NCI-H2107 (cell line): ENCODE measurements at regions not wholly inside any gene's neighbourhood (a gene's known extent, or its start where the extent isn't known, plus 50 kb on each side); places are given as distances from the start of the nearest gene placed in this dataset.

Source experiments
- DNase-seq: peaks from one replicate; lab custom pipeline; 2025; lab: John Stamatoyannopoulos, UW

DNA sequence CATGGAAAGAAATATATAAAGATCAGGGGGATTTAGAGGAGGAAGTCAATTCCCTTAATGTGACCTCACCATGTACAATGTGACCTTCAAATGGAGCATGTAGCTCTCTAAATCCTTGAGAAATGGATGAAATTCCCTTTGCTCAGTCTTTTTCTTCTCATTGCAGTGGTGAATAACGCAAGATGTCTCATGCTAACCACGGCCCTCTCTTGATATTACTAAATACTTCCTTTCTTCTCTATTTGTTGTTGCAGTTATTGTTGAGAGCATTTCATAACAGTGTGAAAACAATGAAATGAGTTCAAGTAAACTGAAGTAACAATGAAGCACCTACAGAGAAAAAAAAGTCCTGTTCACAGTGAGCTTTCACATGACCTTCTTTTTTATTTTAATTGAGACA lies 55.6 kb downstream of the ZNF281 start:
- no peak for DNase-seq

DNA sequence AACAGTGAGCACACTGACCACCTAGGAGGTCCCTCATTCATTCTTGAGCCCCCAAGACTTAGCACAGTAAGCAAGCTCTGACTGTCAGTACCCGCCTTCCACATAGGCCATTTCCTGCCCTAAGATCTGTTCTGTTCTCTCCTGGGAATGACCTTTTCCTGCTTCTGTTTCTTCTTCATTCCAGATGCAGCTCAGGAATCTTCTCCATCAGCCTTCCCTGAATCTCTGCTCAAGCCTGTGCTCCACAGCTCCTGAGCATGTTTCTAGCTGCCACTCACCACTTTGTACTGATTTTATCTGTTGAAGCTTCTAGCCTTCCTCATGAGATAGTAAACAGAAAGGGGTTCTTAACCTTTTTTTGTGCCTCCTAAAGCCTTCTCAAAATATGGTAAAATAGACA lies 56.6 kb downstream of the ZNF281 start:
- DNase-seq, result no peak

GRCh38 chr1:200351826-200352549 lies 57.8 kb downstream of the ZNF281 start:
- no peak for DNase-seq

DNA sequence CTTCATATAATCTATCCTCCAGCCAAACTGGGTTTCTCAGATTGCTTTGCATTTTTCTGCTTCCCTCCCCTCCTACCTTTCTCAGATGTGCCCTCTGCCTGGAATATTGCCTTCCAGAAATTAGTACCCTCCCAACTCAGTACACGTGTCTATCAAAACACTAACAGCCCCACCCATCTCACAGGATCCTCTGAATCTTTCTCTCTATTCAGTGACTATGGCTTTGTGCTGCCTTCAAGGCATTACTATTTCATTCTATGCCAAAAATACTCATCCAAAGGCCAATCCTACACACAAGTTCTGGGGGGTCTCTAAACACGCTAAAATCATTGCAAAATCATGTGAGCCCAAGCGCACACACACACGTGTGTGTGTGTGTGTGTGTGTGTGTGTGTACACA lies 58.4 kb downstream of the ZNF281 start:
- DNase-seq, result no peak

DNA sequence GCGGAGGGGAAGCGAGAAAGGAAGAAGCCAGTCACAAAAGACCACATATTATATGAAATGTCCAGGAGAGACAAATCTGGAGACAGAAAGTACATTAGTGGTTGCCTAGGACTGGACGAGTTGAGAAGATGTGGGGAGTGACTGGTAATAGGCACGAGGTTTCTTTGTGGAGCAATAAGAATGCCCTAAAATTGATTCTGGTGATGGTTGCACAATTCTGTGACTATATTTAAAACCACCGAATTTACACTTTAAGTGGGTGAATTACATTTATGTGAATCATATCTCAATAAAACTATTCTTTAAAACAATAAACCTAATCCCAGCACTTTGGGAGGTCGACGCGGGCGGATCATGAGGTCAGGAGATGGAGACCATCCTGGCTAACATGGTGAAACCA lies 63.1 kb downstream of the ZNF281 start:
- no peak for DNase-seq

DNA sequence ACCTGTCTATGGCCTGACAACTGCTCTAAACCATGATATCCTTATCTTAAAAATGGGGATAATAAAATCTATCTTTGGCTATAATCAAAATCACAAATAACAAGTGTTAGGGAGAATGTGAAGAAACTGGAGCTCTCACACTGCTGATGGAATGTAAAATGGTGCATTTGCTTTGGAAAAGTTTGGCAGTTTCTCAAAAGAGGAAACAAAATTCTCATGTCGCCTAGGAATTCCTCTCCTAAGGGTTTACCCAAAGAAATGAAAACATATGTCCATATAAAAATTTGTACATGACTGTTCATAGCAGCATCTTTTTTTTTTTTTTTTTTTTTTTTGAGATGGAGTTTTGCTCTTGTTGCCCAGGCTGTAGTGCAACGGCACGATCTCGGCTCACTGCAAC lies 64.3 kb downstream of the ZNF281 start:
- no peak for DNase-seq

DNA sequence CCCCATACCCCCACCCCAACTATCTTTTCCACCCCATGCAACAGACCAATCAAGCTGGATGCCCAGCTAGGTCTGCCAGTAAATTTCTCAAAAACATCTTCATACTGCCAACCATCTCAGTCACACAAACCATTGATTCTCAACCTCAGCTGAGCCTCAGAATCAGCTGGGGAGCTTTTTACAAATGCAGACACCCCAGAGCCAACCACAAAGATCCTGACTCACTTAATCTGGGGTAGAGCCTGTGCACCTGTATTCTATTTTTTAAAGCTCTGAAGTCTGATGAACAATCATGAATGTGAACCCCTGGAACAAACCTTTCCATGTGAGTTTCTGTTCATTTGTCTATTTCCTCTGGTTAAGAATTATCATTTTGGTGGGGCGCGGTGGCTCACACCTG lies 66.0 kb downstream of the ZNF281 start:
- no peak for DNase-seq

- DNase-seq, result no peak
These were observed 67.1 kb downstream of the ZNF281 start for GRCh38 chr1:200342511-200343311.

GRCh38 chr1:200338451-200338850 lies 71.4 kb downstream of the ZNF281 start:
- no peak for DNase-seq

- no peak for DNase-seq
These were observed 72.0 kb downstream of the ZNF281 start for GRCh38 chr1:200337831-200338230.

DNA sequence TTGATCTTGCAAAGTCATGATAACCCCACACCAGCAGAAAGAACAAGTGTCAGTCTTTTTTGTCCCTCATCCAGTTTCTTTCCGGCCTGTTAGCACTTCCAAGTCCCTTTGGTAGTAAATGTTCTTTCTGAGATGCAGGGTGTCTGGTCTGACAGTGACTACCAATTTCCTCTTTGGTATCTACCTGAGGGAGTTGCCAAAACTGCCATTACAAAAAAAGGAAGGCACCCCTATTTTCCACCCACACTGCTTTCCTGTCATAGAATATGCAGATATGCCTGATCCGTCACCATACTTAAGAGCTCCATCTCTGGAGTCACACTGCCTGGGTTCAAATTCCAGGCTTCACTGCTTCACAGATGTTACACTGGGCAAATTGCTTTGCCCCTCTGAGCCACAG lies 72.4 kb downstream of the ZNF281 start:
- no peak for DNase-seq

- DNase-seq, result no peak
These were observed 72.9 kb downstream of the ZNF281 start for GRCh38 chr1:200336901-200337391.

- DNase-seq, result no peak
These were observed 73.6 kb downstream of the ZNF281 start for GRCh38 chr1:200336101-200336845.

DNA sequence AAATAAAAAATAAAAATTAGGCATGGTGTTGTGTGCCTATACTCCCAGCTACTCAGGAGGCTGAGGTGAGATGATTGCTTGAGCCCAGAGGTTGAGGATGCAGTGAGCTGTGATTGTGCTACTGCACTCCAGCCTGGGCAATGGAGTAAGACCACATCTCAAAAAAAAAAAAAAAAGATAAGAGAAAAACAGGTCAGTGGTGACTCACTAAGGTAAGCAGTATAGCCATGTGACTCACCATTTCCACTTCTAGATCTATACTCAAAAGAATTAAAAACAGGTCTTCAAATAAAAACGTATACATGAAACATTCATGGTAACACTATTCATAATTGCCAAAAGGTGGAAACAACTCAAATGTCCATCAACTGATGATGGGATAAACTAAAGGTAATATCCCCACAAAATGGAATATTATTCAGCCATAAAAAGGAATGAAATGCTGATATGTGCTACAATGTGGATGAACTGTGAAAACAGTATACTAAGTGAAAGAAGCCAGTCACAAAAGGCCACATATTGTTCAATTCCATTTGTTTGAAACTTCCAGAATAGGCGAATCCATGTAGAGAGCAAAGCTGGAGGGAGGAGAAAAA lies 75.1 kb downstream of the ZNF281 start:
- no peak for DNase-seq

DNA sequence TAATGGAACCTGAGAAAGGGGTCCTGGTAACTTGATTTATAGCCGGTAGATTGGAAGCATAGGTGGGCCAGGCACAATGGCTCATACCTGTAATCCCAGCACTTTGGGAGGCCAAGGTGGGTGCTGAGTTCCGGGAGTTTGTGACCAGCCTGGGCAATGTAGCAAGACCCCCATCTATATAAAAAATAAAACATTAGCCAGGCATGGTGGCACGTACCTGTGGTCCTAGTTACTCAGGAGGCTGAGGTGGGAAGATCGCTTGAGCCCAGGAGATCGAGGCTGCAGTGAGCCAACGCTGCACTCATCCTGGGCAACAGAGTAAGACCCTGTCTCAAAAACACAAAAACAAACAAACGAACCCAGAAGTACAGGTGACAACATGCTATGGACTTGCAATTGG lies 76.5 kb downstream of the ZNF281 start:
- DNase-seq, result no peak

DNA sequence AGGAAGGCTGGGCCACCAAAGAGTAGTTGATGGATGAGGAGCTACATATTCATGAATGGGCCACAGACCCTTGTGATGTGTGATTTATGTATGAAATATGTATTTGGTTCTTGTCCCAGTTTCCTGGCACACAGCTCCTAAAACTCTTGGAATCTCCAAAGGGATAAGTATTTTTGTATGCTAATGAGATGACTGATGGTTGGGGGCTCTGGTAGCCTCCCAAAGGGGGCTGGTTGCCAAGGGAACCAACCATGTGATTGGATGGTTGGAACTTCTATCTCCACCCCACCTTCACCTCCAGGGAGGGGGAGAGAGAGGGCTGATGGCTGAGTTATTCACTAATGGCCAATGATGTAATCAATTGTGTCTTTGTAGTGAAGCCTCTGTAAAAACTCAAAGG lies 77.1 kb downstream of the ZNF281 start:
- DNase-seq, result no peak

DNA sequence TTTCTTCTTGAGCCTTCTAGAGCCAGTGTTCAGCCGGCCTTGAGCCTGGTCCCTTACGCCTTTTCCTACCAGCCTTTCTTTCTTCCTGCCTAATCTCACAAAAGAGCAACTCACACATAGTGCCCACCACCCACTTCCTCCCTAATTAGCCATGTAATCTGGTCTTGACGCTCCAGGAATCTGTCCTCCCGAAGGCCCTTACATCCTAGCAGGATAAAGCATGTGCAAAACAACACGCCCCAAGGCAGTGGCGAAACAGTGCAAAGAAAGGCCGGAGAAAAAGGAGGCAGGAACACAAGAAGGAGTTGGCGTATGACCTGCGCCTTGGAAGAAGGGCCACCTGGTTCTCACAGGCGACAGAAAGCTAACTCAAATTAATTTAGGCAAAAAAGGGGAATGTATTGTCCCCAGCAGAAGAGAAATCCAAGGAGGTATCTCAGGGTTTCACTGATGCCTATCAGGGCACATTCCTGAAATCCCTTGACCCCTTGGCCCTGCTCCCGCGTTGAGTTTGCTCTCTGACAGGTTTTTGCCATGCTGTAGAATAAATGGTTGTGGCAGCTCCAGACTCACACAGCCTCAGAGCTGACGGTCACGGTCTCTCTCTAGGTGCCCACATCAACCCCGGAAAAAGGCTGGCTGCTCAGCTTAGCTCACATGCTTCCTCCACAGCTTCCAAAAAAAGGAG lies 79.0 kb downstream of the ZNF281 start:
- no peak for DNase-seq

- DNase-seq, result no peak
These were observed 80.5 kb downstream of the ZNF281 start for GRCh38 chr1:200329208-200329882.

DNA sequence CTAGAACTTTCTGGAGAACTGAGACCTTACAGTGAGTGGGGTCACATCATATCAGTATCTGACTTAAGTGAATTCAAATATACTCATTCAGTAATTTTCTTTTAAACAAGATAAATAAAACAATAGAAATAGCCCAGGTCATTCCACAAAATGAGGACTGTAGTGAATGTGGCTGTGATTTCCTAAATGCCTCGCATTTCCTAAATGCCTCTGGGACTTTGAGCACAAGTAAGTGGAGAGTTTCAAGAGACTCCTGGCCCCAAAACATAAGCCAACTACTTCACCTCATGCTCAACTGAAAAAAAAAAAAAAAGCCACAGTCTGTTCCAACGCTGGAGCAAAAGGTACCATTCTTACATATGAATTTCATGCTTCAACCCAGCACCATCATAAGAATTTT lies 81.5 kb downstream of the ZNF281 start:
- DNase-seq, result no peak

GRCh38 chr1:200323856-200324400 lies 85.9 kb downstream of the ZNF281 start:
- DNase-seq, result no peak

GRCh38 chr1:200319148-200319547 lies 90.7 kb downstream of the ZNF281 start:
- no peak for DNase-seq
